GM06990 (cell line): ENCODE measurements at regions not wholly inside any gene's neighbourhood (a gene's known extent, or its start where the extent isn't known, plus 50 kb on each side); places are given as distances from the start of the nearest gene placed in this dataset.

Experiments used
- DNase-seq: peaks from one replicate; pipeline ENCODE4 v3.0.0-alpha.2; 2011; ENCODE audit not compliant: insufficient read length; ENCODE audit errors: extremely low read depth
- H3K27me3 ChIP-seq: replicated peaks from 2 replicates; pipeline ENCODE4 v1.6.0; 2011; ENCODE audit warnings: low read length; ENCODE audit not compliant: control insufficient read depth, insufficient read depth
- H3K36me3 ChIP-seq: 2 replicates; pipeline ENCODE4 v1.5.1; 2011; ENCODE audit warnings: low read length; ENCODE audit not compliant: control insufficient read depth, insufficient read depth
- H3K4me3 ChIP-seq: replicated peaks from 2 replicates; pipeline ENCODE4 v1.5.1; 2011; ENCODE audit warnings: low read depth, mild to moderate bottlenecking, control low read depth, low read length
- TF ChIP-seq, protein P1 (sequence below): IDR thresholded peaks from 2 replicates; pipeline ENCODE4 v1.5.1; 2011; ENCODE audit warnings: low read length, control low read depth, mild to moderate bottlenecking, inconsistent platforms; ENCODE audit not compliant: insufficient read depth, poor library complexity, severe bottlenecking

DNA sequence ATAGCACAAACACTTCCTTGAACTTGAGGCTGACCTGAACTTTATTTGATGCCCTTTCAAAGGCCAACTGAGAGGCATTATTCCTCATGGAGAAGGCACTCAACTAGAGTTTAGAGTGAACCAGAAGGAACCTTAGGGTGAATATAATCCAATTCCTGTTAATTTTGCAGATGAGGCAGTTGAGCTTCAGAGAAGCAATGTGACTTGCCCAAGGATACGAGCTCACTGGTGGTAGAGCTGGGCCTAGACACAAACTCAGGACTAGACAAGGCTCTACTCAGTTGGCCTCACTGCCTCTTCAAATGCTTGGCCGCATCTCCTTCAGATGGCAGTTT is 172.7 kb upstream of the ADAMTS9 start:
- H3K27me3 ChIP-seq: no peaks in the 10 kb centered on the region
- no peak for DNase-seq
- TF ChIP-seq, protein P1, sequence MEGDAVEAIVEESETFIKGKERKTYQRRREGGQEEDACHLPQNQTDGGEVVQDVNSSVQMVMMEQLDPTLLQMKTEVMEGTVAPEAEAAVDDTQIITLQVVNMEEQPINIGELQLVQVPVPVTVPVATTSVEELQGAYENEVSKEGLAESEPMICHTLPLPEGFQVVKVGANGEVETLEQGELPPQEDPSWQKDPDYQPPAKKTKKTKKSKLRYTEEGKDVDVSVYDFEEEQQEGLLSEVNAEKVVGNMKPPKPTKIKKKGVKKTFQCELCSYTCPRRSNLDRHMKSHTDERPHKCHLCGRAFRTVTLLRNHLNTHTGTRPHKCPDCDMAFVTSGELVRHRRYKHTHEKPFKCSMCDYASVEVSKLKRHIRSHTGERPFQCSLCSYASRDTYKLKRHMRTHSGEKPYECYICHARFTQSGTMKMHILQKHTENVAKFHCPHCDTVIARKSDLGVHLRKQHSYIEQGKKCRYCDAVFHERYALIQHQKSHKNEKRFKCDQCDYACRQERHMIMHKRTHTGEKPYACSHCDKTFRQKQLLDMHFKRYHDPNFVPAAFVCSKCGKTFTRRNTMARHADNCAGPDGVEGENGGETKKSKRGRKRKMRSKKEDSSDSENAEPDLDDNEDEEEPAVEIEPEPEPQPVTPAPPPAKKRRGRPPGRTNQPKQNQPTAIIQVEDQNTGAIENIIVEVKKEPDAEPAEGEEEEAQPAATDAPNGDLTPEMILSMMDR: no peak
- no peak overlapping the region for H3K4me3 ChIP-seq
- no peaks in the 10 kb centered on the region for H3K36me3 ChIP-seq

GRCh38 chr3:64859625-64860535 is 172.1 kb upstream of the ADAMTS9 start:
- Histone ChIP-seq H3K36me3 (no peaks in the 10 kb centered on the region), H3K27me3 (no peaks in the 10 kb centered on the region), H3K4me3 (no peak overlapping the region)
- TF ChIP-seq, protein P1: no peak
- no peak for DNase-seq

GRCh38 chr3:64856977-64857516 is 169.2 kb upstream of the ADAMTS9 start:
- TF ChIP-seq, protein P1: no peak
- Histone ChIP-seq H3K4me3 (no peak overlapping the region), H3K36me3 (no peaks in the 10 kb centered on the region), H3K27me3 (no peaks in the 10 kb centered on the region)
- no peak for DNase-seq

DNA sequence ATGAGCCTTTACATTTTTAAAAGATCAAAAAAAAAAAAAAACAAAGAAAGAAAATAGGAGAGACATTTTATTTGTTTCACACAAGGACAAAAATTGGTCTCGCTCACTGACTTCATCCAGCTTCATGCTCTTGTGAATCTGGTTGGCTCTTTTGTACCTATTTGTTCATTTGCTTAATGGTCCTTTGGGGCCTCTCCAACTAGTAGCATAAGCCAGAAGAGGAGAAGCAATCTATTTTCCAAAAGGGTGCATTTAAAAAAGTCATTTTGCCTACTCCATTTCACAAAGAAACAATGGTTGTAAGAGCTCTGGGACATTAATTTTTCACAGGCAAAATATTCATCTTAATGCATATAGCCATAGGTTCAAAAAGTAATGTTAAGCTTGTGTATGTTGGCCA is 168.3 kb upstream of the ADAMTS9 start:
- DNase-seq: no peak
- no peaks in the 10 kb centered on the region for H3K36me3 ChIP-seq
- H3K4me3 ChIP-seq: no peak overlapping the region
- H3K27me3 ChIP-seq: no peaks in the 10 kb centered on the region
- TF ChIP-seq, protein P1: no peak

DNA sequence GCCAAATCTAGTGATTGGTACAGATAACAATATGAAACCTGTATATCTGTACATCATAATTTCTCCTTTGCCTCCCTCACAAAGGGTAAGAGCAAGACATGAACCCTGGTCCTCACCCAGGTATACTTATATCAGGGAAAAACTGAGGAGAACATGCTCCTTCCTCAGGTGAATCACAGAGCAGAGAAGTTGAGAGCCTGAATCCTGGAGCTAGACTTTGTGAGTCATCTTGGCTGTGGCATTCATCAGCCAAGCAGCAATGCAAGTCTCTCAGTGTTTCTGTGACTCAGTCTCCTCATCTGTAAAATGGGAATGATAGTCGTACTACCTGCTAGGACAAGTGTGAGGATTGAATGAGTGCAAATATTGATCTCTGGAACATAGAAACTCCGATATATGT is 165.7 kb upstream of the ADAMTS9 start:
- DNase-seq: no peak
- TF ChIP-seq, protein P1: no peak
- Histone ChIP-seq H3K36me3 (no peaks in the 10 kb centered on the region), H3K4me3 (no peak overlapping the region), H3K27me3 (no peaks in the 10 kb centered on the region)
